SK-N-MC (cell line): ENCODE measurements at regions not wholly inside any gene's neighbourhood (a gene's known extent, or its start where the extent isn't known, plus 50 kb on each side); places are given as distances from the start of the nearest gene placed in this dataset.

Experiments
- EZH2 ChIP-seq: fragments of 200-600 bp; sonication (generic); IDR thresholded peaks from one replicate; pipeline ENCODE4 v1.6.1; 2017; ENCODE audit warnings: antibody characterized with exemption
- POLR2AphosphoS5 ChIP-seq: IDR thresholded peaks from 2 replicates; pipeline ENCODE4 v1.6.1; 2012; ENCODE audit warnings: mild to moderate bottlenecking, low read depth, low read length, borderline replicate concordance

DNA sequence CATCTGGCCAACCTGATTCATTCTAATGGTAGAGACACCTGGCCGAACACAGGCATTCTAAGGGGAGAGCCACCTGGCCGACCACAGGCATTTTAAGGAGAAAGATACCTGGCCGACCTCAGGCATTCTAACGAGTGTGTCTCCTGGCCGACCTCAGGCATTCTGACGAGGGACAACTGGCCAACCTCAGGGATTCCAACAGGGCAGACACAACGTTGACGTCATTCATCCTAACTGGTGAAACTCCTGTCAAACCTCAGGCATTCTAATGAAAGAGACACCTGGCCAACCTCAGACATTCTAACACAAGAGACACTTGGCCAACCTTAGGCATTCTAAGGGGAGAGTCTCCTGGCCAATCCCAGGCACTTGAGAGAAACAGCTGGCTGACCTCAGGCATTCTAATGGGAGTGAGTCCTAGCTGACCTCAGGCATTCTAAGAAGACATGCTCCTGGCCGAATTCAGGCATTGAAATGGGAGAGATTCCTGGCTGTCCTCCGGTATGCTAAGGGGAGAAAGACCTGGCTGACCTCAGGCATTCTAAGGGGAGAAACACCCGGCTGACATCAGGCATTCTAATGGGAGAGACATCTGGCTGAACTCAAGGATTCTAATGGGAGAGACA, 1352.5 kb downstream of the UQCRFS1 start:
- no peak for TF ChIP-seq EZH2
- no peak for TF ChIP-seq POLR2AphosphoS5
